ENCODE measurements at regions not wholly inside any gene's neighbourhood (a gene's known extent, or its start where the extent isn't known, plus 50 kb on each side); places are given as distances from the start of the nearest gene placed in this dataset.

- DNase-seq (ENCODE audit: low read depth in 2 of 3, low spot score in 2 of 3): no peak
Measured at GRCh38 chr16:51924744-51925143, 622.2 kb downstream of the TOX3 start.

- no peak for DNase-seq (ENCODE audit: low read depth in 2 of 3, low spot score in 2 of 3)
Measured at GRCh38 chr16:51922476-51922875, 624.5 kb downstream of the TOX3 start.

GRCh38 chr16:51919736-51920135 lies 627.2 kb downstream of the TOX3 start:
- no peak for DNase-seq (ENCODE audit: low read depth in 2 of 3, low spot score in 2 of 3)

DNA sequence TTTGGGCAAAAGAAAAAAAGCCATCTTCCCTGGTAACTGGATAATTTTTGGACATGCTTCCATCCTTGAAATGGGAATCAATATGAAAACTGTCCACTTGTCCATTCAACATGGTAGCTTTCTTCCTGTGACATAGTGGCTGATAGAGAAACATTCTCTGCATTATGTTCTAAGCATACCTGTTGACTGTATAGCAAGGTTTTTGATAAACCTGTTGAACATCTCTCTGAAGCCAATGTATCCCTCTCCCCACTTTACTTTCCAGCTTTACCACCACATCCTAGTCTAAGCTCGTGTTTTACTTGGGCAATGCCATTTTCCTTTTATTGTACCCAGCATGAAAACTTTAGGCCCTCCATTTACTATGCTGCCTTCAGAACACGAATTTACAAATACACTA lies 630.1 kb downstream of the TOX3 start:
- DNase-seq (ENCODE audit: low read depth in 2 of 3, low spot score in 2 of 3): no peak

GRCh38 chr16:51916231-51916630 lies 630.7 kb downstream of the TOX3 start:
- no peak for DNase-seq (ENCODE audit: low read depth in 2 of 3, low spot score in 2 of 3)

DNA sequence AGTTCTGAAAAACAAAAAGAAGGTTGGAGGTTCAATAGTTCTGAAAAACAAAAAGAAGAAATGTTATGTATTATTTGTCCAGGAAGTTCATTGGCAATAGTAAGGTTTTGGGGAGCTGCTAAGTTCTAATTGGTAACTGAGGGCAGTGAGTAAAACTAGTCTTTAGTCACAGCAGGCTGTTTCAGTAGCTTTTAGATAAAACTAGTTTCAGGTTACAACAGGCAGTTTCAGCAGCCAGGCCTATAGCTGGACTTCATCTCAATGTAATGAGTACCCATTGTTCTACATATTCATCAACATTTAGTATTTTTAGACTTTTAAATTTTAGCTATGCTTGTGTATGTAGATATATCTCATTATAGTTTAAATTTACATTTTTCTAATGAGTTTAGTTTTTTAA lies 639.3 kb downstream of the TOX3 start:
- no peak for DNase-seq (ENCODE audit: low read depth in 2 of 3, low spot score in 2 of 3)

- no peak for DNase-seq (ENCODE audit: low read depth in 2 of 3, low spot score in 2 of 3)
Measured at GRCh38 chr16:51900221-51900780, 646.6 kb downstream of the TOX3 start.

DNA sequence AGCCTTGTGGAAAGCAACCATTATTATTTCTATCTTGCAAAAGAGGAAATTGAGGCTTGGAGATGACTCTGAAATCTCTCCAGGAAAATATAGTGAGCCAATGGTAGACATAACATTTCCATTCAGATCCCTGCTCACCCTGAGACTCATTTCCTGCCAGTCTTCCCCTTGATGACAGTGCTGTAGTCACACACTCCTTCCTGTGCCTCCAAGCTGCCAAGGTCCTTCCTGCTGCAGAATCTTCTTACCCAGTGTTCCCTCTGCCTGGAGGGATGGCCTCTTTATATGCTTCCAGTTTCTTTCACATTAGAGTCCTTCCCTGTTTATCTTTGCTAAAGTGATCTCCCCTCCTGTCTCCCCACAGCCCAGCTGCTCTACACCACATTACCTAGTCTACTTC lies 648.1 kb downstream of the TOX3 start:
- DNase-seq (ENCODE audit: low read depth in 2 of 3, low spot score in 2 of 3): no peak

- DNase-seq (ENCODE audit: low read depth in 2 of 3, low spot score in 2 of 3): no peak
Measured at GRCh38 chr16:51896013-51896412, 650.9 kb downstream of the TOX3 start.

DNA sequence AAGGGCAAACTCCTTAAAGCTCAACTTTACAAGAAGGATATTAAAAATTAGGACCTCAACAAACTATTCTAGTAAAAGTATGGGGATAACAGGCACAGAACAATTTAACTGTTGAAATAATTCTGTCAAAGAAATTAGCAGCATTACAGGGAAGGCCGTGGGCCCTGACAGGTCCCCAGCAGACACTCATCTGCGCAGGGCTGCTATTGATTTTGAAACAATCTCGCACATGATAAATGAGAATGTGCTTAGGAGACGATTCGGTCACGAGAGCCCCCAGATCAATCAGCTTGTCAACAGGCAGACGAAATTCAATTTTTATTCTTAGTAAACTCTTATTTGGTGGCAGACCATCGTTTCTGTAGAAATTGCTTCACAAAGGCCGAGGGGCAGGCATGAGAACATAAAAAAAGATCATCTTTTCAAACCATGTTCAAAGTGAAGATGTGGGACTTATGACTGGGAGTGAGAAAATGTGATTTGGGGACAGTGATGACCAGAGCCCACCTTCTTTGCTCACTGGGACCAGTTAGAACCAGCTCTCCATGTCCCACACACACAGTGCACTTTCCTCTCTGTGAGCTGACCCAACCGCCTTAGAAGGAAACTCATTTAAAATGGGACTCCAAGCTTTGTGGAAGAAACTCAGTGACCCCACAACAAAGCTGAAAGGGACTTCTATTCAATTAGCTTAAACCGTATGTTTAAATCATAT lies 654.5 kb downstream of the TOX3 start:
- no peak for DNase-seq (ENCODE audit: low read depth in 2 of 3, low spot score in 2 of 3)

- DNase-seq (ENCODE audit: low read depth in 2 of 3, low spot score in 2 of 3): no peak
Measured at GRCh38 chr16:51888534-51888933, 658.4 kb downstream of the TOX3 start.

GRCh38 chr16:51888016-51888415 lies 658.9 kb downstream of the TOX3 start:
- DNase-seq (ENCODE audit: low read depth in 2 of 3, low spot score in 2 of 3): no peak

DNA sequence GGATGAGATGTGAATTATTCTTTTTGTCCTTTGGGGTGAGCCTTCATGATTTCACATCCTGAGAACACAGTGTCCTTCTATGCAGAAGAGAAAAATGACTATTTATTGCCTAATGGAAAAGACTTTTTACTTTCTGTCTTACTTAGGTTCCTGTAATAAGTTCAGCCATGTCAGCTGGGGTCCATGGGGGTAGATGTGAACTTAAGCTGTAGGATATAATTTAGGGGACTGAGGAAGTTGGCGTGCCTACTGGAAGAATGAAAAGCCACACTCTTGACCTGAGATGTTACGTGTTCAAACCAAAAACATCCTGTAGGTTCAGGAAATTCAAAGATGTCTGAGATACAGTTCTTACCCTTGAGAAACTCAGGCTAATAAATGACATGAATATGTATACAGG lies 660.5 kb downstream of the TOX3 start:
- DNase-seq (ENCODE audit: low read depth in 2 of 3, low spot score in 2 of 3): no peak

GRCh38 chr16:51884773-51885172 lies 662.2 kb downstream of the TOX3 start:
- DNase-seq (ENCODE audit: low read depth in 2 of 3, low spot score in 2 of 3): no peak

GRCh38 chr16:51881731-51882130 lies 665.2 kb downstream of the TOX3 start:
- DNase-seq (ENCODE audit: low read depth in 2 of 3, low spot score in 2 of 3): no peak

DNA sequence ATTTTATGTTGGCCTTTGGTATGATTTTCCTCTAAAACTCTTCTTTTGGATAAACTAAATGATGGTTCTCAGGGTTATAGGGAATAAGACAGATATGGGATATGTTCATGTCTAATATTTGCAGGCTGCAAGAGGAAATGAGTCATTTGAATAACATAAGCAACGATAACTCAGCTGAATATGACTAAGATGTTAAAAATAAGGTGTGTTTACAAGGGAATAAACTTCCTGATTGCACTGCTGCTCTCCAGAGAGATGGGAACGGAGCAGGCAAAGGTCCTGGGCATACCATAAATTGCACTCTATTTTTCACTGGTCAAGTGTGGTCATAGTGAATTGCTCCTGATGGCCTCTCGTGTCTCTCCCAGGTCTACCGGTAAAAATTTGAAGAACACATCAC lies 666.2 kb downstream of the TOX3 start:
- DNase-seq (ENCODE audit: low read depth in 2 of 3, low spot score in 2 of 3): no peak

DNA sequence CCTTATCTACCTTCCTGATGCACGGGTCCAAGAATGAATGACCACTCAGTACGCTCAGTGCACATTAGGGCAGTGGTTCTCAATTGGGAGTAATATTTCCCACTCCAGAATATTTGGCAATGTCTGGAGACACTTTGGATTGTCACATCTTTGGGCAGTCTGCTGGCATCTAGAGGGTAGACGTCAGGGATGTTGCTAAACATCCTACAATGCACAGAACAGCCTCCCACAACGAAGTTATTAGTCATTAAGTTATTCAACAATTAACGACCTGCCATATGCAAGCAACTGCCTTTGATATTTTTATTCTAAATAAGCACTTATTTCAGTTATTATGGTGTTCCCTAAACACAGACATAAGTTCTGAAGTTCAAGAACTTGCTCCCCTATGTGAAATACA lies 669.3 kb downstream of the TOX3 start:
- no peak for DNase-seq (ENCODE audit: low read depth in 2 of 3, low spot score in 2 of 3)

DNA sequence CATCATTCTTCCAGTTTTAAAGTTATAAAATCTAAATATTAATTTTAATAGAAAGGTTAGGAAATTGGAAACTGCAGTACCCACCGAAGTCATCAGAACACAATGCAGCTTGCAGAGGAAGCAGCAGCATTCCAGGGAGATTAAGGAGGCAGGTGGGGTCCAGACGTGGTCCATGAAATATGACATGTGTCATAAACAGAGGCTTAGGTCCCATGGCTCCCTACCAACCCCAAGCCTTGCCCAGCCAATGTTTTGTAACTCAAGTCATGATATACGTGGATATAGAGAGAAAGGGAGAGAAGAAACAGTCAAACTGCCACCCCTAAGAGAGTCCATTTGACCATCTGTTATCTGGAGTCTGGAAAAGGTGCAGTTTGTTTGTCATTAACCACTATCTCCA lies 670.0 kb downstream of the TOX3 start:
- DNase-seq (ENCODE audit: low read depth in 2 of 3, low spot score in 2 of 3): no peak

DNA sequence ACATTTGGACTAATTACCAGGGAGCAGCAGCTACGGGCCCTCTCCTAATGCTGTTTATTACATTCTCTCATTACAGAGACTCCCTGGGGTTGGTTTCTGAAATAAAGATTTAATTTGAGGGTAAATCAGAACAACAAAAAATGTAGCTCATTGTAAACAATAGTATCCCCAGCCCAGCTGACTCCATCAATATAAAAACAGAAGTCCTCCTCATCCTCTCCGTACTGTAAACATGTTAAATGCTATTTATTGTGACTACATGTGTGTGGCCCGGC lies 670.4 kb downstream of the TOX3 start:
- no peak for DNase-seq (ENCODE audit: low read depth in 2 of 3, low spot score in 2 of 3)

GRCh38 chr16:51875834-51876600 lies 670.9 kb downstream of the TOX3 start:
- DNase-seq (ENCODE audit: low read depth in 2 of 3, low spot score in 2 of 3): no peak

DNA sequence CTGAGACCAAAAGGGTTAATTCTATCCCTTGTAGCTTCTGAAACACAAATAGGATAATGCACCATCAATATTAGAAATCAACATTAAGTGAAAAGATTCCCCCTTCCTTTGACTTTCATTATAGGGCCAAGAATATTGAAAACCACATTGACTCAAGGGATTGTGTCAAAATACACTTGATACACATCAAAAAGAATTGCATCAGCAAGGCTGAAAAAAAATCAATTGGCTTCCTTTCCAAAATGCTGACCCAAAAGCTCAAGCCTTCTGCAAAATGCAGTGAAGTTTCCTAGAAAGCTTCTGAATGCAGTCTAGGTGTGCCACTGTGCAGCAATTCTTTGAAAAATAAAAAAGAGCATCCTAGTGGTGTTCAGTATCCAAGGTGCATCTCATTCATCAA lies 674.4 kb downstream of the TOX3 start:
- DNase-seq (ENCODE audit: low read depth in 2 of 3, low spot score in 2 of 3): no peak

DNA sequence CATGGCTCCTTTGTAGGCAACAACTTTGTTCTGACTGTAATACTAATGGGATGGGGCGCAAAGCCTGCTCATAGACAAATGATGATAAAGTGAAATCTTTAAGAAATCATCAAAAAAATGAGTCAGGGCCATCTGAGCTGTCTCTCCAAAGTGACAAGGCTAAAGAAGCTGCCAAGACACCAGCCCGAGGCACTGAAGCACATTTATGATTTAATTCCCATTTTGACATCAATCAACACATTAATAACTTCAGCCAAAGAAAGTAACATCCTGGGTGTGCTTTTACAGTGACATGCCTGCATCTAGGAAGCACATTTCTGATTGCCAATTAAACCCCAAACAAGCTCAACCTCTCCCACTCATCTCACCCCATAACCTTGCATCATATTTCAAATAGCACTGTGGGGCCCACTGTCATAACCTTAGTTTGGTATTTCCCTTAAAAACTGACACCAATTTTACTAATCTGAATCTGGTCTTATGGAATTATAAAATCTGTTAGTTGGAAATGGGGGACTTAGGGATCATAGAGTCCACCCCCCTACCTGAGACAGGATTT lies 676.6 kb downstream of the TOX3 start:
- DNase-seq (ENCODE audit: low read depth in 2 of 3, low spot score in 2 of 3): no peak
